ENCODE measurements at regions not wholly inside any gene's neighbourhood (a gene's known extent, or its start where the extent isn't known, plus 50 kb on each side); places are given as distances from the start of the nearest gene placed in this dataset.
"Not testable (repeated sequence)": the region's sequence is repeated elsewhere in the genome, so short reads cannot be mapped to it uniquely, and the experiment has no call there.

DNA sequence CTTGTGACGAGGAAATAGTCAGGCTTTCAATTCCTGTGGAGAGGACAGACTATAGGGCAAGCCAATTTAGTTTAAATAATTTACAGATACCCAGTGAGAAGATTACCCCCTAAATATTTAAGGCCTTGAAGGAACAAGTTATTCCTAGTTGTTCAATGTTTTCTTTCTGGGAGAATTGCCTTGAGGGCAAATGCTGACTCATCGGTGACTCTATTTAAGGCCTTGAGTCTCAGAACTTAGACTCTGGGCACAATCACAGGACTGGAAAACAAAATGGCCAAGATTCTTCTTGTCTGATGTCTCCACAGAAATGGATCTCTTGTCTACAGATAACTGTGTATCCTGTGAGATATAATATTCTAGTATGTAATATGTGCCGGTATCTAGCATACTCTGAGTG is 467.1 kb downstream of the SUCLG1 start:
- H3K36me3 ChIP-seq: no peaks in the 10 kb centered on the region
- no peaks in the 10 kb centered on the region for H3K9me3 ChIP-seq (ENCODE audit: low read depth)
- TF ChIP-seq CTCF (IDR thresholded peaks at IDR 0.05; ENCODE audit: low read depth, low read length): no peak
- H3K27ac ChIP-seq: no peak overlapping the region
- H3K4me3 ChIP-seq: no peak overlapping the region
- no peak for DNase-seq (ENCODE audit: low read depth in 1 of 2, low spot score in 1 of 2)
- no peaks in the 10 kb centered on the region for H3K4me1 ChIP-seq (ENCODE audit: low read depth)
- no peaks in the 10 kb centered on the region for H3K27me3 ChIP-seq

GRCh38 chr2:83990636-83991035 is 468.4 kb downstream of the SUCLG1 start:
- TF ChIP-seq CTCF (IDR thresholded peaks at IDR 0.05; ENCODE audit: low read depth, low read length): no peak
- DNase-seq (ENCODE audit: low read depth in 1 of 2, low spot score in 1 of 2): no peak
- Histone ChIP-seq H3K36me3 (no peaks in the 10 kb centered on the region), H3K4me3 (no peak overlapping the region), H3K27ac (no peak overlapping the region), H3K9me3 (ENCODE audit: low read depth) (no peaks in the 10 kb centered on the region), H3K27me3 (no peaks in the 10 kb centered on the region), H3K4me1 (ENCODE audit: low read depth) (no peaks in the 10 kb centered on the region)

DNA sequence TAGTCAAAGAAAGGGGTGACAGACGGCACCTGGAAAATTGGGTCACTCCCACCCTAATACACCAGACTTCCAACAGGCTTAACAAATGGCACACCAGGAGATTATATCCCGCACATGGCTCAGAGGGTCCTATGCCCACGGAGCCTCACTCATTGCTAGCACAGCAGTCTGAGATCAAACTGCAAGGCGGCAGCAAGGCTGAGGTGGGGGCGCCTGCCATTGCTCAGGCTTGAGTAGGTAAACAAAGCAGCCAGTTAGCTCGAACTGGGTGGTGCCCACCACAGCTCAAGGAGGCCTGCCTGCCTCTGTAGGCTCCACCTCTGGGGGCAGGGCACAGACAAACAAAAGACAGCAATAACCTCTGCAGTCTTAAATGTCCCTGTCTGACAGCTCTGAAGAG is 482.5 kb downstream of the SUCLG1 start:
- not testable (repeated sequence) for H3K36me3 ChIP-seq; H3K9me3 ChIP-seq (ENCODE audit: low read depth); H3K4me3 ChIP-seq; H3K27ac ChIP-seq; H3K27me3 ChIP-seq; H3K4me1 ChIP-seq (ENCODE audit: low read depth); DNase-seq (ENCODE audit: low read depth in 1 of 2, low spot score in 1 of 2)

DNA sequence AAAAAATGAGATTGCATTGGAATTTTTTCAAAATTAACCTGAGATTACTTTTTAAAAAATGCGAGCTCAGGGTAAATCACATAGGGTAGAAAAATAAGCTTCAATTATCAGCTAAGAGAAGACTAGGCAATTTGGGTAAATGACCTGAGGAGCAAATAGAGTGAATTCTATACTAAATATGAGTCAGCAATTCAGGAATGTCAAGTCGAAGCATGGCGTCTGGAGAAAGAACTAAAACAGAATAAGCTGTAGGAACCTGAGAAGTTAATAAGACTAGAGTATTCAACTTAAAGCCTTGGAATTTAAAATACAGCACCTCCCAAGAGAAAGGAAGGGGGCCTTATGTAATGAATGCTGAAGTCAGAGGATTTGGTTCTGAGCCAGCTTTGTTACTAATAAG is 487.0 kb downstream of the SUCLG1 start:
- H3K27ac ChIP-seq: no peak overlapping the region

DNA sequence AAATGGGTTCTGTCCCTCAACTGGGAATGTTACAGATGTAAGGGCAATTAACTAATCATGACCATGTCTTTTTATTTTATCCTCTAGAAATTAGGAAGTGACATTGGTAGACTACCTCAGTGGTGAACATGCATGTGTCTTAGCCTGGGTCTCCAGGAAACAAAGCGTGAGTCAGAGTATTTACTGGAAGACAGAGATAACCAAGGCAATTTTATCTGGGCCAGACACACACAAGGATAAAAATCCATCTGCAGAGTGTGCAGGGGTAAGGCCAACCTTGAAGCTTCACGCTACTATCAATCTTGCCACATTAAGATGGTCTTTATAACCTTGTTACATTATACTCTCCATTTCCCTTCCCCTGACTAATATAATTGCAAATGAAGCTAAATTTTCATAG is 487.5 kb downstream of the SUCLG1 start:
- H3K27me3 ChIP-seq: no peaks in the 10 kb centered on the region
- no peaks in the 10 kb centered on the region for H3K36me3 ChIP-seq
- no peaks in the 10 kb centered on the region for H3K9me3 ChIP-seq (ENCODE audit: low read depth)
- TF ChIP-seq CTCF (IDR thresholded peaks at IDR 0.05; ENCODE audit: low read depth, low read length): no peak
- no peak overlapping the region for H3K4me3 ChIP-seq
- DNase-seq (ENCODE audit: low read depth in 1 of 2, low spot score in 1 of 2): peak in 1 of 2 donors; percentile 11
- H3K27ac ChIP-seq: no peak overlapping the region
- no peaks in the 10 kb centered on the region for H3K4me1 ChIP-seq (ENCODE audit: low read depth)

More for the DNA sequence above, 487.0 kb downstream of the SUCLG1 start:
- peak in 1 of 2 donors; percentile 9 for DNase-seq (ENCODE audit: low read depth in 1 of 2, low spot score in 1 of 2)
- Histone ChIP-seq H3K36me3 (no peaks in the 10 kb centered on the region), H3K9me3 (ENCODE audit: low read depth) (no peaks in the 10 kb centered on the region), H3K4me3 (no peak overlapping the region), H3K27me3 (no peaks in the 10 kb centered on the region), H3K4me1 (ENCODE audit: low read depth) (no peaks in the 10 kb centered on the region)
- no peak for TF ChIP-seq CTCF (IDR thresholded peaks at IDR 0.05; ENCODE audit: low read depth, low read length)

- no peaks in the 10 kb centered on the region for H3K27me3 ChIP-seq
- H3K36me3 ChIP-seq: no peaks in the 10 kb centered on the region
- H3K9me3 ChIP-seq (ENCODE audit: low read depth): no peaks in the 10 kb centered on the region
- no peak for DNase-seq (ENCODE audit: low read depth in 1 of 2, low spot score in 1 of 2)
- no peaks in the 10 kb centered on the region for H3K4me1 ChIP-seq (ENCODE audit: low read depth)
- H3K4me3 ChIP-seq: no peak overlapping the region
- no peak for TF ChIP-seq CTCF (IDR thresholded peaks at IDR 0.05; ENCODE audit: low read depth, low read length)
- H3K27ac ChIP-seq: no peak overlapping the region
Measured at GRCh38 chr2:83970217-83970929, 488.7 kb downstream of the SUCLG1 start.

All from cardiac muscle cell (in vitro differentiated cells and primary cell).